HG02642 (cell line): ENCODE measurements at regions not wholly inside any gene's neighbourhood (a gene's known extent, or its start where the extent isn't known, plus 50 kb on each side); places are given as distances from the start of the nearest gene placed in this dataset.

Experiments used
- ATAC-seq: cut with Tn5 transposase; IDR thresholded peaks from one replicate; pipeline ENCODE4 v1.9.1; 2021; ENCODE audit warnings: mild to moderate bottlenecking; ENCODE audit not compliant: unreplicated experiment, poor library complexity

DNA sequence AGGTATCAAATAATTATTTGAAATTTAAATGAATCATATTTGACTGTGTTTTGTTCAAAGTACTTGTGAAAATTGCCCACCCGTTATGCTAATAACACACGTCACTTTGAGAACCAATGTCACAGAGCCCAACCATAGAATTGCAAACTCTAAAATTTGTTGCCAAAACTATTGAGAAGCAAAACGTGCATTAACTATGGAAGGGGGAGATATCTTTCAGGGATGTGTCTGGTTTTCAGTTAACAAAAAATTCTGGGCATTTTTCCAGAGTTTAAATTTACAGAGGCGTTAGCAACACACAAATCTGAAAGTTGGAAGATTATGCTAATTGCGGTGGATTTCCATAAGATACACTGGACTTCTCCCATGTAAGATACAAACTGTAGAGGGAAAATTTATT, 371.8 kb upstream of the E2F7 start:
- no peak for ATAC-seq

DNA sequence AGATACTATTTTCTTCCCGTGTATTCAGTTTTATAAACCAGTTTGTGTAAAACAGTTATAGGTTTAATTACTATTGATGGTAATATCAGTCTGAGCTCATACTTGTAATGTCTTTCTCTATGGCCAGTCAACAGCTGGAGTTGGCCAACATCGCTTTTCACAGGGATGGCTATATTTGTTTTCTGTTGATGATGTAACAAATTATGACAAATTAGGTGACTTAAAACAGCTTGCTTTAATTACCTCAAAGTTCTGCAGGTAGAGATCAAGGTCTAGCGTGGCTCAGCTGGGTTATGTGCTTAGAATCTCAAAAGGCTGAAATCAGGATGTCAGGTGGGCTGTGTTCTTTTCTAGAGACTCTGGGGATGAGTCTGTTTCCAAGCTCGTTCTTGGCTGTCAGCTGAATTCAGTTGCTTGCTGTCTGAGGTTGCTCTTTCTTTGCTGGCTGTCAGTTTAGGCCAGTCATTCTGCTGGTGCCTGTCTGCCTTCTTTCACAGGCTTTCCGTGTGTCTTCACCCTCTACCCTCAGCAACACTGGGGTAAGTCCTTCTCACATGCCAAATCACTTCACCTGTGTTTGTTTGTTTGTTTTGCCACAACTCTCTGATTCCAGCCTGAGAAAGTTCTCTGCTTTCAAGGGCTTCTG, 370.2 kb upstream of the E2F7 start:
- no peak for ATAC-seq

DNA sequence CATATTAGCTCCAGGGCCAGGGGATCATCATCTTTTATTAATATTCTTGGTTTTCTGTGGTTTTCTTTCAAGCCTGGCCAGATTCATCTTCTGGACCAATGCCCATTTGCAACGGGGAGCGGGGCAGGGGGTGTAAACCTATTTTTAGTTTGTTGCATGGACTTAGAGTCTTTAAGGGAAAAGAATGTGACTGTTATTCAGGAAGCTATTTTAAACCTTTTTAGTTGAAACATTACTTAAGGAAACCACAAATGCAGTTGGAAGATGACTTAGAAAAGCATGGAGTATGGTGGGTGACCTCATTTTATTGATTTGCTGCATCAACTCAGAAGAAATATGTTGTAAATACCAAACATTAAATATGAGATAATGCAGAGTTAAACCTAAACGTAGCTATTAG, 368.4 kb upstream of the E2F7 start:
- ATAC-seq = no peak

DNA sequence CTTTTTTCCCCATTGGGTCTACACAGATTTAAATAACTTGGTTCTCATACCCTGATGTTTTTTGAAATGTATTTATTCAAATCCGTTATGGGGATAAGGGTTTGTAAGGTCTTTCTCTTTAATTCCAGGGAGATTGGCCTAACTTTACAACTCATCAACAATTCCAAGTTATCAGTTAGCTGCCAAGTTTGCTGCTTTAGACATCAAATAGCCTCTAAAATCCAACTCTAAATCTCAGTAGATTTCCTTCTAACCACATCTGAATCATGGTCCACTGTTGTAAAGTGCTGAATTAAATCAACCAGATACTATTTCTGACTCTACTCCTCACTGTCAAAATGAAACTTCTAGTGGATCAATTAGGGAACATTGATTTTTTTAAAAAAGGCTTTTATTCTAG, 364.1 kb upstream of the E2F7 start:
- ATAC-seq = no peak

DNA sequence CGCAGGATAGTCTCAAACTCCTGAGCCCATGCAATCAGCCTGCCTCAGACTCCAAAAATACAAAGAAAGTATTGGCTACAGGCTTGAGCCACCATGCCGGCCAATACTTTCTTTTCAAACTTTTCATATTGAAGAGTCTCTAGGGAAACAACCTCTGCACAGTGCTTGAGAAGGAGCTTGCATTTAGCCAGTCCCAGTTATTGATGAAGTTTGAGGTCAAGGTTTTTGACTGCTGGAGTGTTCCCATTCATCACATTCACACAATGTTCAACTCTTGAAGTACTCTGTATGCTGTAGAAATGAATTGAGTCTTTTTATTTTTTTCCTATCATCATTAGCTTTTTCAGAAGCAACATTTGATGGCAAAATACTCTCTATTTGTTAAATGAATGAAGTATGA, 355.8 kb upstream of the E2F7 start:
- no peak for ATAC-seq

DNA sequence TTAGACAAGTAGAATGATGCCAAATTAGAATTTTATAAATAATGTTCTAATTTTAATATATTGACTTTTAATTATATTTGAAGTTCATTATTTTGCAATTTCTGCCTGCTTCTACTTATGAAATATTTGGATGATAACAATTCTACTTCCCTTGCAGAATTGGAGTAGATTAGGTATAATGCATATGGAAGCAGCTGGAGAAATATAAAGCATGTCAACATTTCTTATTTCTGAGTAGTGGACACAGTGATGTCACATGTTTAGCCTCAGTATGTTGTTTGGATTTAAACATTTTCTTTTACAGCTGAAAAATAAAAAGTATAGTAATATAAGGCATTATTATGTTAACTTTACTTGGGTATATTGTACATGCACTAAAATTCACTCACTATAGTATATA, 344.2 kb upstream of the E2F7 start:
- no peak for ATAC-seq

DNA sequence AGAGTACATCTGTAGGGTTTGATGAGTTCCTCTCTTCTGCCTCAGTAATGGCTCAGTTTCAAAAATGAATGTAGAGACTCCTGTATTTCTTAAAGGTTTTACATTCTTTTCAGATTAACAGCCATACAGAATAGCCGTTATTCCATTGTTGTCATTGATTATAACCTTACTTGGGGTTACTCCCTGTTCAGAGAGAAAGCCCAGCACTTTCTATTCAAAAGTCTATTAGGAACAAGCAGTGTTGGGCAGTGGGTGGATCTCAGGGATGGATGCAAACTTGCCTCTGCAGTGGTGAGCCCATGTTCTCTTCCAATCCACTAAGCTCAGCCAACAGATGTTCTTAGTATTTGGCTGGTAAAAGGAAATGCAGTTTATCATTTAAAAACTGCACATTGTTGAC, 342.6 kb upstream of the E2F7 start:
- no peak for ATAC-seq

DNA sequence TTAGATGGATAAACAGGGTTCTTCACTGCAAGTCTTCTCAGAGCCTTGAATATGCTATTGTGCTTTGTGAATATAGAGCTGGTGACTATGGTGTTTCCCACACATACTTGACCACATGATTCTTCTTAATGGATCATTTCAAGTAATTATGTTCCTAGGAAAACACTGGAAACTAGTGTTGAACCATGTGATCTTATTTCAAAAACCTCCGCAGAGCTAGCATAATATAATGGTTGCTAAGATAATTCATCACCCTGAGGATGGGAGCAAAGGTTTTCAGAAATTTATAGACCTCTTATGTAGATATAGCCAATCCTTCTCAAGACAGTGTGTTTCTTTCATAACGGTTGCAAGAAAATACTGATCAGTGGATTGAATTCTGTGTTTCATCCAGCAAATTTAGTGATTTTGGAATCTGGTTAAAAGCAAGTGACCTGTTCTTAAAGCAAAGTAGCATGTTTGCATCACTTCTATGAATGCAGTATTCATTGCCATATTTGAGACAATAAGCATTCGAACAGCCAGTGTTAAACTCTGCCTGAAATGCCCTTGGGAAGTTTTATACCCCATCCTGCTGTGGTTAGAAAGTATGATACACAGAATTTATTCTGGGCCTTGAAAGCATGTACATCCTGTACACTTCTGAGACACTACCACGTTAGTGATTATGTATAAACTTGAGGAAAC, 341.0 kb upstream of the E2F7 start:
- ATAC-seq = no peak

DNA sequence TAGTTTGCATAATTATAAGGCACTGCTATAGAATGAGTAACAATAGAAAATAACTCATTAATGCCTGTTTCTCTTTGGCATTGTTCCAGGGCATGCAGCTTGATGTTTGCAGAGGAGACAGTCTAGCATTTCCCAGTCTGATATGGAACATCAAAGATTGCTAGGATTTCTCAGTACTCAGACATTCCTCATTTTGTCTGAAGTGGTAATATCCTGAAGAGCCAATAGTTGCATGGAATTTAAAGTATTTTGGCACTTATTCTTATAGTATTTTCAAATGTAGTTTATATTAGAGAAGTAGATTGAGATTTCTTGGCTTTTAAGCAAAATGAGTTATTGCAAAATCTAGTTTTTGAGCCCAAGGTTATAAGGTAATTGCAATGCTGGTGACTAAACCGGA, 337.3 kb upstream of the E2F7 start:
- no peak for ATAC-seq

DNA sequence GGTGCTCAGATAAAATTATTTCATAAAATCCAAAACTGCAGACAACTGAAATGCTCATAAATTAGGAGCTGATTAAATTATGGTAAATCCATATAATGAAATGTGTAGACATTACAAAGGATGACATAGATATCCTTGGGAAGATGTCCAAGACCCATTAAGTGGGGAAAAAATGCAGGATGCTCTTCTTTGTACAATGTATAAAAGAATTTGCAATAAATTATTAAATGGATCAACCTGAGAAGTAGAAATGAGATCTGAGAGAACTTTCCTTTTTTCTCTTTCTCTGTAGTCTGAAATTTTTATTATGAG, 336.4 kb upstream of the E2F7 start:
- ATAC-seq = no peak

DNA sequence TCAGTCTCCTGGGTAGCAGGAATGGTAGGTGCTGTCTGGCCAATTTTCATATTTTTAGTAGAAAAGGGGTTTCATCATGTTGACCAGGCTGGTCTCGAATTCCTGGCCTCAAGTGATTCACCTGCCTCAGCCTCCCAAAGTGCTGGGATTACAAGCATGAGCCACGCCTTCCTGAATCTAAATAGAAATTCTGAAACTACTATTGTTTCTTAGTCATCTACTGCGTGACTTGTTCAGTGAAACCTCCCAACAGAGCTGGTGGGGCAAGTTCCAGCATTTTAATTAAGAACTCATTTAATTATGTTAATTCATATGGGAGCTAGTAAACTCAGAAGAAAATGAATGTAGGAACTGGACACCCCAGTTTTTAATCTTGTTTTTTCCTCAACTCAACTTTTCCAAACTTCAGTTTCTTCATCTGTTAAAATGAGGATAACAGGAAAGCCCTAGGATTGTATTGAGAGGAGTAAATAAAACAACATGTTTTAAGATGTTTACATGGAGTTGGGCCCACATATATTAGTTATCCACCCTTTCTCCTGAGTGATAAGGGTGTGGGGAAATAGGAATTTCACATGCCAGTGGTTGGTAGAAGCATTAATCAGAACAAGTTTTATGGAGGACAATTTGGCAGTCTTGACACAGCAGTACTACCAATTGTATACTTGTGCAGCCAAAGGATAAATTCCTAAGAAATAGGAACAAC, 335.8 kb upstream of the E2F7 start:
- ATAC-seq = no peak

DNA sequence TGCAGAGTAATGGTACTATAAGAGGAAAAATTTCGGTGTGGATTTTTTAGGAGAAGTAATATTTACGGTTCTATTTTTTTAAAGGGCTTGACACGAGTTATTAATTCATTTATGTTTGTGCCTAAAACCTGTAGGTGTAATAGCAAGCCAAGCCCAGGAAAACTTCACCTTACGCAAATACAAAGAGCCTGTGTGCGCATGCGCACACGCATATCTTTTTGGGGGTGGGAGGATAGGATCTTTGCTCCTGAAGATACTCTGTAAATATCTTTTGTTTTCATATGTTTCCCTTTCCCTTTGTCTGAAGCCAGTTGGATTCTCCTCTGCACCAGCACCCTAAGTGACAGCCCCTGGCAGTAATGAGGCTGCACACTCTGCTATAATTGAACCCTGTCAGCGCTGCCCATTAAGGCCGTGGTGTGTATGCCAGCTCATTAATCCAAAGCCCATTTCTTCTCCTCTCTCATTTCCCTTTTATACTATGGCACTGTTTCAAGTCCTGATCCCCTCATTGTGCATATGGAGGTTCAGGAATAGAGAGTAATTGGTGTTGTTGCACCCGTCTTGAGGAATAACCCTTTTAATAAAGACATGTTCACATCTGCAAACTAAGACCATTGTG, 327.2 kb upstream of the E2F7 start:
- ATAC-seq = no peak

DNA sequence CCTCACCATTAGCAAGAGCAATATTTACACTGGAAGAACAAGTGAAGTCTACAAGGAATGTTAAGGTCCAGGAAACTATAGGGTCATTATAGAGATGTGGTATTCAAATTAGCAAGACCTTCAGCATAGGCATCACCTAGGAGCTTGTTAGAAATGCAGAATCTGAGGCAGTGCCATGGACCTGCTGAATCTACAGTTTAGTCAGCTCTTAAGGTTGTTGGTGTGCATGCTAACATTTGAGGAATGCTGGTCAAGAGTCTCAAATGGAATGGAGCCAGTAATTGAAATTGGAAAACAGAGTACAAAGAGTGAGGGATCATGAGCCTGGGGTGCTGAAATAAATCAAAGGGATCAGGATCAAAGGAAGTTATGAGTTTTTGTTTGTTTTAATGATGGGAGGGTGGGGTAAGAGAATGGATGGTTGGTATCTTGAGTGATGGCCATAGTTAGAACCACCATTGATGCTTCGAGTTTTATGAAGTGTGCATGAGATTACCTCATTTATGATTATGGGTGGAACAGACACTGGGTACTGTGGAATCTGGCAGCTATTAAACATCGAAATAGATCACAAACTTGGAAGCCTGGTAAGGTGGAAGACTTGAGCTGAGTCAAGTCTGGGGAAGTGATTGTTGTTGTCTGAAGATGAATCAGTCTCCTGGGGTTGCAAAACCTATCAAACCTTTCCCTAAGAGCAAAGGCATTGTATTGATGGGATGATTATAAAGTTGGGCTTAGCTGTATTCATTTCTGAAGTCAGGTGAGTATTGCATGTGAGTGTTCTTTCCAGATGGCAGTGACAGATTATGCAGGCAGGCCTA, 323.3 kb upstream of the E2F7 start:
- no peak for ATAC-seq

DNA sequence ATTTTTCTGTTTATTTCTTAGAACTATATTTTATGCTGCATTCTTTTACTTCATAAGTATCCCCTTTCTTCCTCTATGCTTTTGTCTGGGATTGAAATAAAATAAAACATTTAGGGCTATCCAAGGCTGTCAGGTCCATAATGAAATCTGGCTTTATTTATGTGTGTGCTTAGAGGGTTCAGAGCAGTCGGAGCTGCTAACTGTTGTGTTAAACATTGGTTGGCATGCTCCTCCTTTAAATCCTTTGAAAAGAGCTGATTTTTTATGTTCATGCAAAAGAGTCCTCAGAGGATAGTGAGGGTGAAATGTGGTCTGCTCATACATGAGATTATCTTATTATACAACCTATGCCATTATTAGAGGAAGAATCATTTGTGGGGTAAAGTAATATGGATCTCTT, 322.3 kb upstream of the E2F7 start:
- ATAC-seq = no peak

DNA sequence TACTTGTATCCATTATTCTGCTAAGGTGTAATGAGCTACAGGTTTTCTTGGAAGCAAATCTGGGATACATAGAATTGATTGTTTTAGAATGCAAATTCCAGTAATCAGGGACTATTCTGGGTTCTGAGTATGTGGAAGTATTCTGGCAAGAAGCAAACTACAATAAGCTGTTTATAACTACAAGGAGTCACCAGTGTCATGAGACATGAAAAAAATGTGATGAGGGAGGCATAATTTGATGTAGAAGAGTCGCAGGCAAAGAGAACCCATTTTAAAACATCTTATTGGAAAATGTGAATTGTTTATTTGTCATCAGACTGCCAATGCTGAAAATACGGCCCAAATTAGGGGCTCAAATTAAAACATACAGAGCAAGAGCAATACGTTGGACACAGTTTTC, 321.8 kb upstream of the E2F7 start:
- ATAC-seq = no peak

DNA sequence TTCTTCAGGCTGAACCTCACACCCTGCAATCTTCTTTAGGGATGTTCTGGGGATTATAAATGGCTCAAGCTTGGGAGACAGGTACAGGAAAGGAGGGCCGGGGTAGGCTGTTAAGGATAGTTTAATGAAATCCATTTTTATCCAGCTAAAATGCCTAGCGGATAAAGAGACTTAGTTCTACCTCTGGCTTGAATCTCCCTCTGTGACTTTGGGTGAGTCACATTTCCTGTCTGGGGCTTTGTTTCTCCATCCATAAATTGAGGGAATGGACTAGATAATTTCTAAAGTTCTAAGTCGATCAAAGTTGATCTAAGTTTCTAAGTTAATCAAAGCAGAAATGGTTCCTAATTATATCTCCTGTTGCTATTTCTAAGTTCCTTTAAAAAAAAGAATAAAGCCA, 319.6 kb upstream of the E2F7 start:
- no peak for ATAC-seq

DNA sequence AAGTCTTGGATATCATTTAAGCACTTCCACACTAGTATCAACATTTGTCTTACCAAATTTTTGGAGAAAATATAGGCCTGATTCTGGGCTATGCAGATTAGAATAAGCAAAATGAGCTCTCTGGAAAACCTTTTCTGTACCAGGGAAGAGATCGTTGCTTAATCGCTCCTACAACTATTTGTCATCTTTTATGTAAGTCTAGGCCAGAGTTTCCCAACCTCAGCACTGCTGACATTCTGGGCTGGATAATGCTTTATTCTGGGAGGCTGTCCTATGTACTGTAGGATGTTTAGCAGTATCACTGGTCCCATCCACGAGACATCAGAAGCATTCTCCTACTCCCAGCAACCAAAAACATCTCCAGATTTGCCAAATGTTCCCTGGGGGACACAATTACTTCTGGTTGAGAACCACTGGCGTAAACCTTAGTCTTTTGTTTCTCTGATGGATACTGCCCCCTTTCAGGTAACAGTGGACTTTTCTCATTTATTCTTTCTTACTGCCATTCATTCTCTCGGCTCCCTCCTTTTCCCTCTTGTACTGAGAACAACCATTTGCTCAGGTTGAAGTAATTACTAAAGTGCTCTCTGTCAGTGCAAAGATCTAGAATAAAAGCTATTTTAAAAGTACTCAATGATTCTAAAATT, 316.9 kb upstream of the E2F7 start:
- no peak for ATAC-seq

DNA sequence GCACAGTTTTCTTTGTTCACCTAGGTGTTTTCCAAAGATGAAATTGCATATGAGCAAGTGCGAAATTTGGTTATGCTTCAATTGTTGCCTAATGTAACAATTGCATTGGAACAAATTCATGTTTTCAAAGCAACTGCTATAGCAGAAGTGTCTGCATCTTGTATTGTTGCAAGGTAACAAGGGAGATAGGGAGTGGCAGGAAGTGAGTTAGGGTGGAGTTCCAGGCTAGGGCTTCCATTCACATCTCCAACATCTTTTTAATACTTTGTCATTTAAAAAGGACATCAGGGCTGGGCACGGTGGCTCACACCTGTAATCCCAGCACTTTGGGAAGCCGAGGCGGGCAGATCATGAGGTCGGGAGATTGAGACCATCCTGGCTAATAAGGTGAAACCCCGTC, 312.3 kb upstream of the E2F7 start:
- no peak for ATAC-seq

DNA sequence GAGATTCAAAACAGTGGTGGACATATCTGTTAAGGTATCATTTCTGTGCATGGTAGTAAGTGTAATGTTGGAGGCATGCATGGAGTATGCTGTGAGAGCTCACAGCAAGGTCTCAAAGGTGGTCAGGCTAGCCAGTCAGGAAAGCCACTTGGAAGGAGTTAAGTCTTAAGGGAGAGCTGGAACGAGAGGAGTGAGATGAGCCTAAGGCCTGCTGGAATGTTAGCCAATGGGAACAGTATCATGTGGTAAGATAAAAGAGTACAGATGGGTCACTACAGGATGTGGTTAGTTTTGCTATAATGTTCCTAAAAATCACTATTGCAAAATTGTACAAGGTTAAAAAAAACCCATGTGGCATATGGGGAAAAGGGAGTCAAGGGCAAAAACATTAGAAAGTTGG, 311.7 kb upstream of the E2F7 start:
- no peak for ATAC-seq

DNA sequence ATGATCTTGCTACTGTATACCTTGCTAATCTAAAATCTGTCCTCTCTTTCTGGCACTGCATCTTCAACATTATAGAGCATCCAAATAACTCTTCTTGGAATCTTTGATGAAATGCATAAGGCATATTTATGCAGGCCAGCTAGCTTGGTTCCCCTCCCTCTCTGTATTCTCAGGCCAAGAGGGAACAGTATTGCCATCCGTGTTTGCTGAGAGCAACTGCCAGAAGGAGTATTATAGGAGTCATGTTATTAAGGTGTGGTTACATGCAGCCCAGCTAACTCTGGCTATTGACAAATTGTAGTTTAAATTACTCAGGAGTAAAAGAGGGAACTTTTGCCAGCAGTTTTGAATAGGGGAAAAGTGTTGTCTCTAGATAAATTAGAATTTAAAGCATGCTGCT, 309.3 kb upstream of the E2F7 start:
- ATAC-seq = no peak
